Gastroesophageal sphincter (tissue), 4 donors: ENCODE measurements at regions not wholly inside any gene's neighbourhood (a gene's known extent, or its start where the extent isn't known, plus 50 kb on each side); places are given as distances from the start of the nearest gene placed in this dataset.

ENCODE experiments used
- ATAC-seq: fragments of 150-250 bp; one replicate; pipeline ENCODE4 v1.9.1; 2016; ENCODE audit warnings: mild to moderate bottlenecking, moderate library complexity
- H3K27ac ChIP-seq, 4 donors: fragments of 200-600 bp; sonication (generic) in 3 of 4; 1 replicate in 3 of 4; 2 replicates in 1 of 4; pipeline ENCODE4 v1.5.1; 2016 to 2019
- H3K27me3 ChIP-seq: fragments of 200-600 bp; sonication (generic); one replicate; pipeline ENCODE4 v1.5.1; 2019
- H3K36me3 ChIP-seq, 2 donors: fragments of 200-600 bp; sonication (generic); one replicate each; pipeline ENCODE4 v1.5.1; 2019; ENCODE audit warnings: control low read depth in 1 of 2
- H3K4me1 ChIP-seq, 3 donors: fragments of 200-600 bp; sonication (generic); 1 replicate in 2 of 3; 2 replicates in 1 of 3; pipeline ENCODE4 v1.5.1; 2016 to 2019; ENCODE audit warnings: control low read depth in 2 of 3
- H3K4me3 ChIP-seq, 2 donors: fragments of 200-600 bp; sonication (generic); one replicate each; pipeline ENCODE4 v1.5.1; 2019; ENCODE audit warnings: mild to moderate bottlenecking in 1 of 2, moderate library complexity in 1 of 2
- H3K9me3 ChIP-seq, 3 donors: fragments of 200-600 bp; sonication (generic); one replicate each; pipeline ENCODE4 v1.5.1; 2017 to 2019; ENCODE audit warnings: control low read depth in 2 of 3
- EP300 ChIP-seq: sonication (generic); formaldehyde crosslinking; IDR thresholded peaks from one replicate; pipeline ENCODE4 v1.6.1; 2017; ENCODE audit warnings: antibody characterized with exemption, mild to moderate bottlenecking
- POLR2A ChIP-seq, 2 donors: fragments of 450-650 bp; IDR thresholded peaks; one replicate each; pipeline ENCODE4 v1.6.1; 2017; ENCODE audit warnings: antibody characterized with exemption in 2 of 2, mild to moderate bottlenecking in 2 of 2, moderate library complexity in 1 of 2
- POLR2AphosphoS5 ChIP-seq: sonication (generic); formaldehyde crosslinking; IDR thresholded peaks from one replicate; pipeline ENCODE4 v1.6.1; 2017; ENCODE audit warnings: antibody characterized with exemption
- WGBS, 2 donors: methylation state at CpG; one replicate each; pipeline ENCODE4 v1.1.5; 2018; ENCODE audit warnings: low coverage in 1 of 2; 5-methylcytosine and 5-hydroxymethylcytosine counted together
- TF ChIP-seq, protein P1 (sequence below), 4 experiments: fragments of 200-600 bp in 2 of 4; fragments of 450-650 bp in 2 of 4; sonication (generic) in 1 of 4; IDR thresholded peaks; one replicate each; pipeline ENCODE4 v1.5.1; 2017 to 2019; ENCODE audit warnings: antibody characterized with exemption in 4 of 4, mild to moderate bottlenecking in 2 of 4, moderate library complexity in 2 of 4

DNA sequence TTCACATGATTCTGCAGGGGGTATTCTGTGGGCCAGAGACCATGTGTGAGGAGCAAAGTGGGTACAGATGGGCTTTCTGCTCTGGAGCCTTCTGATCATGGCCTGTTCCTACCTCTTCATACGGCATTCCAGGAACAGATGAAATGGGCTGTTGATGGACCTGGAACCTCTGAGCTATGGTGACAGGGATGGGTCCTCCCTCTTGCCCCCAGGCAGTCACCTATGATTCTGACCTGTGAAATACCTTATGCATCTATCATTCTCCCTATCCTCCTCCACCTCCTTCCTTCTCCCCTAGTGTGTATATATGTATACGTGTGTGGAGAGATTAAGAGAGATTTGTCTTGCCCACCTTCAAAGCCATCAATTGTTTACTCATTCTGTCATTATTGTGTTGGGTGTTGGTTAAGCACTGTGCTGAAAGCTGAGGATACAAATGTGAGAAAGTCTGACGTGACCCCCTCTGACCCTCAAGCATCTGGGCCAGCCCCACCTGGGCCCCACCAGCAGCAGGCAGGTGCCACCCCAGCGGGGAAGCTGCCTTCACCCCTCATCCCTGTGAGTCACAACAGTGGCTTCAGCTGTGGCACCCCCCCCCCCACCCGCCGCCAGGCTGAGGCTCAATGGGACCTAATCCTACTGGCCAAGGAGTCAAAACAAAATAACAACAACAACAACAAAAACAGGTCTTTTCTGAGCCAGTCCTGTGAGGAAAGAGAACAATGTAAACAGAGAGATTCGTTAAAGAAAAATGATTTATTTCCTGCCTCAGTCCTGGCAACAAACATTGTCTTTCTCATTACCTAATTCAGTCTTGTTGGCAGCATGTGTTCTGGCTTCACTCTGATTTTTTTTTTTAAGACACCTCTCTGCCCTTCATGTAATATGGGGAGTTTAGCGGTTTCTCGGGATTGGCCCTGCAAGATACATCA is 103.8 kb upstream of the CDC42EP3 start:
- no peak for ATAC-seq
- Histone ChIP-seq H3K27ac (peak overlapping the region; percentile 70 to 84 (median 82)), H3K9me3 (no peaks in the 10 kb centered on the region), H3K4me3 (no peak overlapping the region), H3K36me3 (no peaks in the 10 kb centered on the region), H3K27me3 (no peaks in the 10 kb centered on the region), H3K4me1 (peaks cover 7 to 93% (median 21%) of the 10 kb centered on the region in 3 donors)
- WGBS, 2 donors = 18 to 59% methylated on average over 4 to 6 of the region's 9 CpGs
- no peak for TF ChIP-seq POLR2A (IDR thresholded peaks at IDR 0.05)
- no peak for TF ChIP-seq EP300
- no peak for TF ChIP-seq POLR2AphosphoS5

DNA sequence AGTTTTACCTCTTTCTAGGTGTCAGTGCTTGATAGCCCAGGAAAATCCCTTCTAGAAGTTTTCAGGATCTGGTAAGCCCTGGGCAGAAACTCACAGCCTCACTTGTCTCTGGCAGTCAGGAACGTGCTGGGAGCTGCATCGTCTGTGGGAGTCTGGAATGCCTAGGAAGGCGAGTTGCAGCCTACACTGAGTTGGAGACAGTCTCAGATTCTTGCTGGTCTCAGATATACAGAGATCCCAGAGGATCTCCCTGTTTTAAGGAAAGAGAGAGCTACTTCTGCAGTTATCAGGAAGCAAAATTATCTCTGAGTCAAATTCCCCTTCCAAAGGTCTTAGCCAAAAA is 104.4 kb upstream of the CDC42EP3 start:
- no peaks in the 10 kb centered on the region for H3K27me3 ChIP-seq
- no peak for TF ChIP-seq POLR2AphosphoS5
- TF ChIP-seq, protein P1, sequence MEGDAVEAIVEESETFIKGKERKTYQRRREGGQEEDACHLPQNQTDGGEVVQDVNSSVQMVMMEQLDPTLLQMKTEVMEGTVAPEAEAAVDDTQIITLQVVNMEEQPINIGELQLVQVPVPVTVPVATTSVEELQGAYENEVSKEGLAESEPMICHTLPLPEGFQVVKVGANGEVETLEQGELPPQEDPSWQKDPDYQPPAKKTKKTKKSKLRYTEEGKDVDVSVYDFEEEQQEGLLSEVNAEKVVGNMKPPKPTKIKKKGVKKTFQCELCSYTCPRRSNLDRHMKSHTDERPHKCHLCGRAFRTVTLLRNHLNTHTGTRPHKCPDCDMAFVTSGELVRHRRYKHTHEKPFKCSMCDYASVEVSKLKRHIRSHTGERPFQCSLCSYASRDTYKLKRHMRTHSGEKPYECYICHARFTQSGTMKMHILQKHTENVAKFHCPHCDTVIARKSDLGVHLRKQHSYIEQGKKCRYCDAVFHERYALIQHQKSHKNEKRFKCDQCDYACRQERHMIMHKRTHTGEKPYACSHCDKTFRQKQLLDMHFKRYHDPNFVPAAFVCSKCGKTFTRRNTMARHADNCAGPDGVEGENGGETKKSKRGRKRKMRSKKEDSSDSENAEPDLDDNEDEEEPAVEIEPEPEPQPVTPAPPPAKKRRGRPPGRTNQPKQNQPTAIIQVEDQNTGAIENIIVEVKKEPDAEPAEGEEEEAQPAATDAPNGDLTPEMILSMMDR (IDR thresholded peaks at IDR 0.05) = no peak
- no peak for TF ChIP-seq POLR2A (IDR thresholded peaks at IDR 0.05)
- no peak for TF ChIP-seq EP300
- H3K36me3 ChIP-seq = no peaks in the 10 kb centered on the region
- no peaks in the 10 kb centered on the region for H3K9me3 ChIP-seq
- peak; percentile 61 for ATAC-seq
- no CpG with 5 or more reads among the region's 3 CpGs for WGBS, 2 donors
- H3K4me1 ChIP-seq = peaks cover 7 to 99% (median 21%) of the 10 kb centered on the region in 3 donors
- no peak overlapping the region for H3K4me3 ChIP-seq
- H3K27ac ChIP-seq = peak overlapping the region; percentile 70 to 84 (median 82)

DNA sequence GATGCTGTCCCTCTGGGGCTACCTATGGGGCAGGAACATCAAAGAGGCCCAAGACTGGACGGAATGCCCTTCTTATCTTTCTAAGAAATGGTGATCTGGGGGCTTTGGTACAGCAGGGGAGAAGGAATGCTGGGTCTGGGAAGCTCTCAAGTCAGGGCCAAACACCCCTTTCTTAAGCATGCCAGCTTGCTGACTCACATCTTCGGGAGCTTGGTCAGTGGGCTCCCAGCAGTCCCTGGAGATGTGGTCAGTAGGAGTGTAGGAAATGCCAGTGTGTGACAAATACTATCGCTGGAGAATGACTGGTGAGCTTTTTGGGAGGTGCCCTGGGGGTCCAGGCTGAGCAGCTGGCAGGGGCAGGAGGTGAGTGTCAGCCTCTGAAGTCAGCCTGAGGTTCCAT is 105.0 kb upstream of the CDC42EP3 start:
- peaks cover 7 to 99% (median 21%) of the 10 kb centered on the region in 3 donors for H3K4me1 ChIP-seq
- peak overlapping the region; percentile 70 to 84 (median 82) for H3K27ac ChIP-seq
- H3K36me3 ChIP-seq = no peaks in the 10 kb centered on the region
- 63 to 90% methylated on average over 1 to 2 of the region's 3 CpGs for WGBS, 2 donors
- H3K4me3 ChIP-seq = no peak overlapping the region
- H3K27me3 ChIP-seq = no peaks in the 10 kb centered on the region
- TF ChIP-seq, protein P1 (IDR thresholded peaks at IDR 0.05) = no peak
- TF ChIP-seq EP300 (no peak), POLR2A (IDR thresholded peaks at IDR 0.05) (no peak), POLR2AphosphoS5 (no peak)
- no peaks in the 10 kb centered on the region for H3K9me3 ChIP-seq
- ATAC-seq = no peak

DNA sequence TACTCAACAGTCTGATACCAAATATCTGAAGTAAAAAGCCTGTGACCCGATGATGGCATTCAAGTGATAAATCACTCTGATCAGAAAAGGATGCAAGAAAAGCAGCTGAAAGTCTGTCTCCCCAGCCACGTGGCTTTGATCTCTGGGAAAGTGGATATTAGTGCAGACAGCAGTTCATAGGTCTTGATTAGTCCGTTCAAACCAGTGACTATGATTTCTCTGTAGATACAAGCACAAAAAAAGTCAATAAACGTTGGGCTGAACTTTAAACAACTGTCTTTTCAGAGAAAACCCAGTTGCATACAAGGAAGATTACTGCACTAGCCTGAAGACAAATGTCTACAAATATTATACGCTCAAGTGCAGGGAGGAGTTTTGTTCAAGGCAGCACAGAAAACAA is 107.7 kb upstream of the CDC42EP3 start:
- Histone ChIP-seq H3K27me3 (no peaks in the 10 kb centered on the region), H3K27ac (peak overlapping the region in 3 of 4 donors; percentile 80 to 84 (median 83)), H3K36me3 (no peaks in the 10 kb centered on the region), H3K9me3 (no peaks in the 10 kb centered on the region), H3K4me3 (no peak overlapping the region), H3K4me1 (peaks cover 13 to 98% (median 14%) of the 10 kb centered on the region in 3 donors)
- 25 to 33% methylated on average over 4 to 5 of the region's 5 CpGs for WGBS, 2 donors
- no peak for ATAC-seq
- TF ChIP-seq POLR2AphosphoS5 (no peak), EP300 (no peak), POLR2A (IDR thresholded peaks at IDR 0.05) (no peak)
- TF ChIP-seq, protein P1 (IDR thresholded peaks at IDR 0.05) = no peak

DNA sequence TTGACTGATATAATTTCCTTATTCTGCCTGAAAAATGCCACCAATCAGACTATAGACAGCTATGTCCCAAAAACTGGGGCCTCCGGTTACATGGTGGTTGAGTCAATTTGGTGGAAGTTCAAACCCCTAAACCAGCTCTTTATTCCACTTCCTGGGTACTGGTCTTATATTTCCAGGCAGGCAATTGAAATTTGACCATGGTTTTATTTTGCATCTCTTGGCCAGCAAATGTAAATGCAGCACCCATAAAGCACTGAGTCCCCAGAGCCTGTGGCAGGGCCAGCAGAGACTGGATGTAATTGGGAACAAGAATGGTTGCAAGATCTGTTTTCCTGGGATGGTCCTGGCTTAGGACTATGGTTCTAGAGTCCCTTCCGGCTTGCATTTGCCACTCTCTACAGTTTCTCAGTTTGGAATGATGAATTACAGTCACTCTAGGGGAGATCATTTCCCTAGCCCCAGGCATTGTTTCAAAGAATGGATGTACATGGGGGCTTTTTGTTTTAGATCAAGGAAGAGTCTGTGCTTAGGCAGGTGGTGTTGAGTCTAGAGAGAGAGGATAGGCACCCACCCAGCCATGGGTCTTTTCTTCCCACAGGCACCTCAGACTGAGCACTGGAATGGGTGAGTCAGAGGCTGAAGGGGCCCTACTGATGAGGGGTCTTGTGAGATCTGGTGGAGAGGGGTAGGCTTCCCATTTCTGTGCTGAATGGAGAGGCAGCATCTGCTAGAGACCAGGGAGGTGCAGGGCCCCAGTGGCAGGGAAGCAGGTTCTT is 108.4 kb upstream of the CDC42EP3 start:
- TF ChIP-seq POLR2A (IDR thresholded peaks at IDR 0.05) = no peak
- TF ChIP-seq POLR2AphosphoS5 = no peak
- no peak for TF ChIP-seq EP300
- TF ChIP-seq, protein P1 (IDR thresholded peaks at IDR 0.05) = no peak
- no peak overlapping the region for H3K4me3 ChIP-seq
- ATAC-seq = no peak
- no peaks in the 10 kb centered on the region for H3K9me3 ChIP-seq
- 50 to 80% methylated on average over 1 of the region's 2 CpGs for WGBS, 2 donors
- H3K36me3 ChIP-seq = no peaks in the 10 kb centered on the region
- H3K27me3 ChIP-seq = no peaks in the 10 kb centered on the region
- H3K4me1 ChIP-seq = peaks cover 13 to 95% (median 14%) of the 10 kb centered on the region in 3 donors
- peak overlapping the region; percentile 31 to 84 (median 82) for H3K27ac ChIP-seq
